Tibial nerve (tissue), 4 donors: ENCODE measurements at regions not wholly inside any gene's neighbourhood (a gene's known extent, or its start where the extent isn't known, plus 50 kb on each side); places are given as distances from the start of the nearest gene placed in this dataset.

ENCODE experiments used
- EP300 ChIP-seq, 2 donors: sonication (generic); formaldehyde crosslinking; IDR thresholded peaks; one replicate each; pipeline ENCODE4 v1.6.1; 2017; ENCODE audit warnings: antibody characterized with exemption in 2 of 2, mild to moderate bottlenecking in 1 of 2
- POLR2A ChIP-seq, 2 donors: fragments of 450-650 bp; IDR thresholded peaks; one replicate each; pipeline ENCODE4 v1.6.1; 2017; ENCODE audit warnings: antibody characterized with exemption in 2 of 2, mild to moderate bottlenecking in 2 of 2, moderate library complexity in 2 of 2
- TF ChIP-seq, protein P1 (sequence below), 5 experiments: fragments of 200-600 bp in 3 of 5; fragments of 450-650 bp in 2 of 5; sonication (generic) in 3 of 5; IDR thresholded peaks; one replicate each; pipeline ENCODE4 v1.5.1; 2016 to 2019; ENCODE audit warnings: antibody characterized with exemption in 5 of 5, mild to moderate bottlenecking in 3 of 5, moderate library complexity in 2 of 5

DNA sequence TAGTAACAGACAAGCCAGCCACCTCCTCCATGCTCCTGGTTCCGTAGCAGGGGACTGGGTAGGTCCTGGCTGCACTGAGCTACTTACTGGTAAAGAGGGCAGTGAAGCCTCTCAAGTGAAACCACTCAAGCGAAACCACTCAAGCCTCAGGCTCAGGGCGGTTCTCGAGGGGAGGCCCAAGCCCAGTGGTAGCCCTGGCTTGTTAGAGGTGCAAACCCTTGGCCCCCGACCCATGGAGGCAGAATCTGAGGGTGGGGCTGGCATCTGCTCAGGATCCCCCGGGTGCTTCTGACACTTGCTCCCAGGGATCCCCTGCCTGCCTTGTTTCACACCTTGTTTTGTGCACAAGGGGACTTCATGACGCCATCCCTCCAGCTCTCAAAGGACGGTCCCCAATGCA lies 76.5 kb upstream of the OLFM1 start:
- TF ChIP-seq, protein P1, sequence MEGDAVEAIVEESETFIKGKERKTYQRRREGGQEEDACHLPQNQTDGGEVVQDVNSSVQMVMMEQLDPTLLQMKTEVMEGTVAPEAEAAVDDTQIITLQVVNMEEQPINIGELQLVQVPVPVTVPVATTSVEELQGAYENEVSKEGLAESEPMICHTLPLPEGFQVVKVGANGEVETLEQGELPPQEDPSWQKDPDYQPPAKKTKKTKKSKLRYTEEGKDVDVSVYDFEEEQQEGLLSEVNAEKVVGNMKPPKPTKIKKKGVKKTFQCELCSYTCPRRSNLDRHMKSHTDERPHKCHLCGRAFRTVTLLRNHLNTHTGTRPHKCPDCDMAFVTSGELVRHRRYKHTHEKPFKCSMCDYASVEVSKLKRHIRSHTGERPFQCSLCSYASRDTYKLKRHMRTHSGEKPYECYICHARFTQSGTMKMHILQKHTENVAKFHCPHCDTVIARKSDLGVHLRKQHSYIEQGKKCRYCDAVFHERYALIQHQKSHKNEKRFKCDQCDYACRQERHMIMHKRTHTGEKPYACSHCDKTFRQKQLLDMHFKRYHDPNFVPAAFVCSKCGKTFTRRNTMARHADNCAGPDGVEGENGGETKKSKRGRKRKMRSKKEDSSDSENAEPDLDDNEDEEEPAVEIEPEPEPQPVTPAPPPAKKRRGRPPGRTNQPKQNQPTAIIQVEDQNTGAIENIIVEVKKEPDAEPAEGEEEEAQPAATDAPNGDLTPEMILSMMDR (IDR thresholded peaks at IDR 0.05), result no peak
- TF ChIP-seq POLR2A (IDR thresholded peaks at IDR 0.05), result no peak
- TF ChIP-seq EP300 (IDR thresholded peaks at IDR 0.05), result no peak
